ENCODE measurements at regions not wholly inside any gene's neighbourhood (a gene's known extent, or its start where the extent isn't known, plus 50 kb on each side); places are given as distances from the start of the nearest gene placed in this dataset.
"Not testable (repeated sequence)": the region's sequence is repeated elsewhere in the genome, so short reads cannot be mapped to it uniquely, and the experiment has no call there.

GRCh38 chr9:13436591-13436990, 157.1 kb upstream of the MPDZ start (continued):
- TF ChIP-seq ZBTB43 (CRISPR knock-in tag; conservative IDR thresholded peaks at IDR 0.05) (no peak), RNF2 (conservative IDR thresholded peaks at IDR 0.05; ENCODE audit: low read depth) (no peak), SALL2 (CRISPR knock-in tag; IDR thresholded peaks at IDR 0.05) (no peak)

- in situ Hi-C loops (cut with HindIII; ENCODE audit: extremely low pct_ligation_motif_present, low pct_unique_long_range_greater_than_20kb); intact Hi-C loops (cut with micrococcal nuclease; ENCODE audit: unreplicated experiment); H3K9me3 ChIP-seq (ENCODE audit: low read length); DNase-seq (ENCODE audit: low spot score); H3K9ac ChIP-seq (ENCODE audit: insufficient read depth, low read depth, low read length); H3K4me3 ChIP-seq (replicated peaks in 1 of 3; ENCODE audit: insufficient read depth in 1 of 3, low read depth in 2 of 3, low read length in 3 of 3); H4K20me1 ChIP-seq (ENCODE audit: insufficient read depth, low read length); CTCF ChIA-PET (ENCODE audit: low intra/inter-chr PET ratio, low total read pairs); H3K79me2 ChIP-seq (ENCODE audit: insufficient read depth, low read length); H3K27me3 ChIP-seq (ENCODE audit: control insufficient read depth in 1 of 2, insufficient read depth in 2 of 2, low read length in 2 of 2); ATAC-seq; H3K4me1 ChIP-seq (ENCODE audit: insufficient read depth, low read length); H3K4me2 ChIP-seq (ENCODE audit: low read depth, low read length); POLR2A ChIA-PET; H2AFZ ChIP-seq (ENCODE audit: low read length); H3K36me3 ChIP-seq (replicated peaks in 1 of 2; ENCODE audit: control insufficient read depth in 1 of 2, insufficient read depth in 2 of 2, low read length in 2 of 2); BruUV-seq (replicated peaks); FAIRE-seq; H3K27ac ChIP-seq (ENCODE audit: extremely low read length, insufficient read depth, low read length): not testable (repeated sequence)
- WGBS (ENCODE audit: low lambda C conversion rate): 78% methylated on average over 4 of the region's 4 CpGs
Observed at GRCh38 chr9:13433453-13433852, 154.0 kb upstream of the MPDZ start.

- Histone ChIP-seq H3K9me3 (ENCODE audit: low read length) (no peaks in the 10 kb centered on the region), H3K4me1 (ENCODE audit: insufficient read depth, low read length) (no peaks in the 10 kb centered on the region), H3K27ac (ENCODE audit: extremely low read length, insufficient read depth, low read length) (no peak overlapping the region), H3K9ac (ENCODE audit: insufficient read depth, low read depth, low read length) (no peak overlapping the region), H3K79me2 (ENCODE audit: insufficient read depth, low read length) (no peaks in the 10 kb centered on the region), H4K20me1 (ENCODE audit: insufficient read depth, low read length) (no peaks in the 10 kb centered on the region), H3K36me3 (replicated peaks in 1 of 2; ENCODE audit: control insufficient read depth in 1 of 2, insufficient read depth in 2 of 2, low read length in 2 of 2) (no peaks in the 10 kb centered on the region), H3K4me2 (ENCODE audit: low read depth, low read length) (no peak overlapping the region), H2AFZ (ENCODE audit: low read length) (no peak overlapping the region), H3K27me3 (ENCODE audit: control insufficient read depth in 1 of 2, insufficient read depth in 2 of 2, low read length in 2 of 2) (no peaks in the 10 kb centered on the region), H3K4me3 (replicated peaks in 1 of 3; ENCODE audit: insufficient read depth in 1 of 3, low read depth in 2 of 3, low read length in 3 of 3) (no peak overlapping the region)
- in situ Hi-C loops (cut with HindIII; ENCODE audit: extremely low pct_ligation_motif_present, low pct_unique_long_range_greater_than_20kb): no loop called here
- no TSS peak for BruUV-seq (replicated peaks)
- ChIA-PET CTCF (ENCODE audit: low intra/inter-chr PET ratio, low total read pairs) (no interaction called here), POLR2A (no interaction called here)
- WGBS (ENCODE audit: low lambda C conversion rate): 88% methylated on average over 1 of the region's 1 CpG
- intact Hi-C loops (cut with micrococcal nuclease; ENCODE audit: unreplicated experiment): no loop called here
- DNase-seq (ENCODE audit: low spot score) (no peak), ATAC-seq (no peak), FAIRE-seq (no peak)
- no peak for TF ChIP-seq MTA1 (CRISPR knock-in tag; IDR thresholded peaks at IDR 0.05; ENCODE audit: borderline replicate concordance)
- no peak for TF ChIP-seq ZFP82 (CRISPR knock-in tag; IDR thresholded peaks at IDR 0.05; ENCODE audit: borderline replicate concordance)
- no peak for TF ChIP-seq ZNF891 (CRISPR knock-in tag; IDR thresholded peaks at IDR 0.05)
- TF ChIP-seq HNF4A (CRISPR knock-in tag; IDR thresholded peaks at IDR 0.05): no peak
- TF ChIP-seq POLR2G (IDR thresholded peaks at IDR 0.05; ENCODE audit: low read depth, low read length): no peak
- TF ChIP-seq SMAD9 (CRISPR knock-in tag; IDR thresholded peaks at IDR 0.05): no peak
- TF ChIP-seq DDIT3 (CRISPR knock-in tag; IDR thresholded peaks at IDR 0.05): no peak
- no peak for TF ChIP-seq KDM1A (CRISPR knock-in tag; IDR thresholded peaks at IDR 0.05)
- no peak for TF ChIP-seq MYNN (CRISPR knock-in tag; IDR thresholded peaks at IDR 0.05; ENCODE audit: low read depth)
- TF ChIP-seq ZNF335 (CRISPR knock-in tag; IDR thresholded peaks at IDR 0.05): no peak
- TF ChIP-seq IKZF1 (IDR thresholded peaks at IDR 0.05): no peak
- TF ChIP-seq MBNL3 (CRISPR knock-in tag; conservative IDR thresholded peaks at IDR 0.05): no peak
- no peak for TF ChIP-seq NR2C2 (CRISPR knock-in tag; IDR thresholded peaks at IDR 0.05; ENCODE audit: borderline replicate concordance)
Observed at GRCh38 chr9:13432904-13433303, 153.4 kb upstream of the MPDZ start.
